Hepatocyte (in vitro differentiated cells): ENCODE measurements at regions not wholly inside any gene's neighbourhood (a gene's known extent, or its start where the extent isn't known, plus 50 kb on each side); places are given as distances from the start of the nearest gene placed in this dataset.
A peak's percentile ranks its signal among the peaks of the same experiment; 100 is the strongest.

Experiments
- DNase-seq: peaks from one replicate; pipeline ENCODE4 v3.0.0-alpha.2; 2016; ENCODE audit warnings: low spot score
- H2AFZ ChIP-seq: fragments of 200-600 bp; sonication (generic); 2 replicates; pipeline ENCODE4 v1.6.0; 2016; ENCODE audit warnings: antibody characterized with exemption, mild to moderate bottlenecking
- H3K27ac ChIP-seq: fragments of 200-600 bp; sonication (generic); 2 replicates; pipeline ENCODE4 v1.5.1; 2016; ENCODE audit warnings: mild to moderate bottlenecking
- H3K27me3 ChIP-seq: fragments of 200-600 bp; sonication (generic); 2 replicates; pipeline ENCODE4 v1.6.1; 2016
- H3K36me3 ChIP-seq: fragments of 200-600 bp; sonication (generic); replicated peaks from 2 replicates; pipeline ENCODE4 v1.5.1; 2016; ENCODE audit warnings: low read depth; ENCODE audit not compliant: insufficient read depth
- H3K4me1 ChIP-seq: fragments of 200-600 bp; sonication (generic); 2 replicates; pipeline ENCODE4 v1.5.1; 2016; ENCODE audit warnings: mild to moderate bottlenecking, moderate library complexity; ENCODE audit not compliant: insufficient read depth
- H3K4me2 ChIP-seq: fragments of 200-600 bp; sonication (generic); 2 replicates; pipeline ENCODE4 v1.6.0; 2016
- H3K4me3 ChIP-seq: fragments of 200-600 bp; sonication (generic); 2 replicates; pipeline ENCODE4 v1.5.1; 2016; ENCODE audit warnings: mild to moderate bottlenecking
- H3K79me2 ChIP-seq: fragments of 200-600 bp; sonication (generic); 2 replicates; pipeline ENCODE4 v1.6.0; 2017; ENCODE audit warnings: mild to moderate bottlenecking
- H3K9me2 ChIP-seq: fragments of 200-600 bp; sonication (generic); replicated peaks from 2 replicates; pipeline ENCODE4 v1.6.0; 2017; ENCODE audit warnings: mild to moderate bottlenecking; ENCODE audit not compliant: insufficient read depth
- H3K9me3 ChIP-seq: fragments of 200-600 bp; sonication (generic); 2 replicates; pipeline ENCODE4 v1.5.1; 2016; ENCODE audit warnings: low read depth, mild to moderate bottlenecking
- H4K20me1 ChIP-seq: fragments of 200-600 bp; sonication (generic); 2 replicates; pipeline ENCODE4 v1.6.0; 2016; ENCODE audit warnings: mild to moderate bottlenecking; ENCODE audit not compliant: insufficient read depth, poor library complexity, severe bottlenecking
- CTCF ChIP-seq: fragments of 200-600 bp; sonication (generic); IDR thresholded peaks from 2 replicates; pipeline ENCODE4 v1.5.1; 2016; ENCODE audit warnings: antibody characterized with exemption, mild to moderate bottlenecking; ENCODE audit not compliant: poor library complexity
- EZH2 ChIP-seq: fragments of 200-600 bp; sonication (generic); IDR thresholded peaks from 2 replicates; pipeline ENCODE4 v1.6.1; 2016; ENCODE audit warnings: antibody characterized with exemption, mild to moderate bottlenecking, borderline replicate concordance
- EZH2phosphoT487 ChIP-seq: fragments of 200-600 bp; sonication (generic); IDR thresholded peaks from one replicate; pipeline ENCODE4 v1.6.1; 2018; ENCODE audit warnings: antibody characterized with exemption, mild to moderate bottlenecking, low read depth, moderate library complexity; ENCODE audit not compliant: unreplicated experiment, severe bottlenecking
- WGBS: methylation state at CpG from one replicate; pipeline ENCODE4 v1.1.6; 2016; ENCODE audit warnings: low lambda C conversion rate; ENCODE audit errors: missing lambda C conversion rate; 5-methylcytosine and 5-hydroxymethylcytosine counted together

- TF ChIP-seq EZH2phosphoT487 (no peak), EZH2 (no peak), CTCF (no peak)
- H4K20me1 ChIP-seq, result no peaks in the 10 kb centered on the region
- no peaks in the 10 kb centered on the region for H3K9me3 ChIP-seq
- no peaks in the 10 kb centered on the region for H3K79me2 ChIP-seq
- H2AFZ ChIP-seq, result no peak overlapping the region
- no peaks in the 10 kb centered on the region for H3K9me2 ChIP-seq
- no peak overlapping the region for H3K4me2 ChIP-seq
- H3K4me3 ChIP-seq, result no peak overlapping the region
- 74% methylated on average over 1 of the region's 1 CpG for WGBS
- no peak overlapping the region for H3K27ac ChIP-seq
- H3K27me3 ChIP-seq, result no peaks in the 10 kb centered on the region
- no peaks in the 10 kb centered on the region for H3K4me1 ChIP-seq
- DNase-seq, result no peak
- H3K36me3 ChIP-seq, result no peaks in the 10 kb centered on the region
Measured at GRCh38 chr21:25062061-25062460, 545.2 kb downstream of the MRPL39 start.

- Histone ChIP-seq H3K4me2 (no peak overlapping the region), H3K27me3 (no peaks in the 10 kb centered on the region), H3K4me1 (no peaks in the 10 kb centered on the region), H3K4me3 (no peak overlapping the region), H3K36me3 (no peaks in the 10 kb centered on the region), H4K20me1 (no peaks in the 10 kb centered on the region), H3K9me2 (no peaks in the 10 kb centered on the region), H3K9me3 (no peaks in the 10 kb centered on the region), H2AFZ (no peak overlapping the region), H3K79me2 (no peaks in the 10 kb centered on the region), H3K27ac (no peak overlapping the region)
- no peak for DNase-seq
- no peak for TF ChIP-seq CTCF
- no peak for TF ChIP-seq EZH2phosphoT487
- no peak for TF ChIP-seq EZH2
- WGBS, result 48% methylated on average over 2 of the region's 2 CpGs
Measured at GRCh38 chr21:25054689-25055088, 552.6 kb downstream of the MRPL39 start.

GRCh38 chr21:25039461-25040380 is 567.6 kb downstream of the MRPL39 start:
- no peaks in the 10 kb centered on the region for H3K36me3 ChIP-seq
- no peaks in the 10 kb centered on the region for H3K4me1 ChIP-seq
- peak; percentile 46 for TF ChIP-seq CTCF
- no peak for TF ChIP-seq EZH2
- no peak for TF ChIP-seq EZH2phosphoT487
- H3K27ac ChIP-seq, result no peak overlapping the region
- no peaks in the 10 kb centered on the region for H3K79me2 ChIP-seq
- H4K20me1 ChIP-seq, result no peaks in the 10 kb centered on the region
- no peaks in the 10 kb centered on the region for H3K9me3 ChIP-seq
- H3K27me3 ChIP-seq, result no peaks in the 10 kb centered on the region
- DNase-seq, result no peak
- peak overlapping the region; percentile 44 for H3K4me2 ChIP-seq
- 50% methylated on average over 5 of the region's 5 CpGs for WGBS
- H2AFZ ChIP-seq, result no peak overlapping the region
- H3K4me3 ChIP-seq, result no peak overlapping the region
- no peaks in the 10 kb centered on the region for H3K9me2 ChIP-seq
